HepG2 (cell line): ENCODE measurements at regions not wholly inside any gene's neighbourhood (a gene's known extent, or its start where the extent isn't known, plus 50 kb on each side); places are given as distances from the start of the nearest gene placed in this dataset.

Source experiments
- ATAC-seq: fragments of 200-7000 bp; cut with Tn5 transposase; 3 replicates; pipeline ENCODE4 v1.9.1; 2020; ENCODE audit warnings: mild to moderate bottlenecking, moderate library complexity
- BruUV-seq: library from RNA; stranded (reverse); fragments of 400-500 nt; replicated peaks from 2 replicates; lab custom pipeline; 2021; lab: Mats Ljungman, UMichigan
- CTCF ChIA-PET: fragments of 300-600 bp; formaldehyde crosslinking; extraction: SDS; loops from one replicate; lab custom pipeline; 2021; ENCODE audit warnings: low total read pairs, inconsistent platforms, low intra/inter-chr PET ratio; lab: Yijun Ruan, JAX
- POLR2A ChIA-PET: fragments of 350-600 bp; sonication (Branson Sonifier 250); formaldehyde crosslinking; loops from one replicate; lab custom pipeline; 2020; ENCODE audit warnings: antibody characterized with exemption, inconsistent platforms; lab: Yijun Ruan, JAX
- DNase-seq: peaks from one replicate; pipeline ENCODE4 v3.0.0-alpha.2; 2015; ENCODE audit warnings: low spot score
- FAIRE-seq: peaks from 3 replicates; lab custom pipeline; 2011; peaks lifted over from hg19 to GRCh38; lab: Jason Lieb, UNC
- H2AFZ ChIP-seq: one replicate; pipeline ENCODE4 v1.6.1; 2011; ENCODE audit warnings: low read length, inconsistent platforms
- H3K27ac ChIP-seq: fragments of 300-600 bp; 3 replicates; pipeline ENCODE4 v1.8.0; 2011; ENCODE audit warnings: mixed run types, mild to moderate bottlenecking, mixed read lengths, low read length, inconsistent platforms; ENCODE audit not compliant: insufficient read depth; ENCODE audit errors: extremely low read length
- H3K27me3 ChIP-seq, 2 experiments: fragments of 200-600 bp in 1 of 2; 2 replicates in 1 of 2; 3 replicates in 1 of 2; pipeline versions ENCODE4 v1.6.0 to v1.8.0; 2011; ENCODE audit warnings: low read length in 2 of 2, mild to moderate bottlenecking in 2 of 2, moderate library complexity in 2 of 2, inconsistent platforms in 1 of 2; ENCODE audit not compliant: insufficient read depth in 2 of 2, control insufficient read depth in 1 of 2
- H3K36me3 ChIP-seq, 2 experiments: fragments of 200-600 bp in 1 of 2; replicated peaks in 1 of 2; 2 replicates in 1 of 2; 3 replicates in 1 of 2; pipeline versions ENCODE4 v1.5.1 to v1.8.0; 2011; ENCODE audit warnings: low read length in 2 of 2, inconsistent platforms in 1 of 2; ENCODE audit not compliant: insufficient read depth in 2 of 2, control insufficient read depth in 1 of 2
- H3K4me1 ChIP-seq: 2 replicates; pipeline ENCODE4 v1.5.1; 2012; ENCODE audit warnings: low read length, inconsistent platforms; ENCODE audit not compliant: insufficient read depth
- H3K4me2 ChIP-seq: 2 replicates; pipeline ENCODE4 v1.6.0; 2011; ENCODE audit warnings: low read depth, low read length, inconsistent platforms
- H3K4me3 ChIP-seq, 3 experiments: fragments of 200-600 bp in 1 of 3; sonication (generic), shearing (Covaris generic) in 1 of 3; replicated peaks in 1 of 3; 2 replicates each; pipeline ENCODE4 v1.5.1; 2011 to 2016; ENCODE audit warnings: low read length in 3 of 3, inconsistent platforms in 2 of 3, low read depth in 2 of 3, mild to moderate bottlenecking in 2 of 3, control low read depth in 1 of 3, mixed read lengths in 1 of 3; ENCODE audit not compliant: insufficient read depth in 1 of 3
- H3K79me2 ChIP-seq: one replicate; pipeline ENCODE4 v1.6.1; 2011; ENCODE audit warnings: low read length, inconsistent platforms; ENCODE audit not compliant: insufficient read depth
- H3K9ac ChIP-seq: 2 replicates; pipeline ENCODE4 v1.6.0; 2011; ENCODE audit warnings: mild to moderate bottlenecking, low read depth, low read length, inconsistent platforms; ENCODE audit not compliant: insufficient read depth
- H3K9me3 ChIP-seq: 2 replicates; pipeline ENCODE4 v1.5.1; 2012; ENCODE audit warnings: mild to moderate bottlenecking, low read length
- H4K20me1 ChIP-seq: 2 replicates; pipeline ENCODE4 v1.6.0; 2011; ENCODE audit warnings: inconsistent platforms, mild to moderate bottlenecking, low read length, moderate library complexity; ENCODE audit not compliant: insufficient read depth
- FOXK1 ChIP-seq: sonication (generic); formaldehyde crosslinking; IDR thresholded peaks from 2 replicates; pipeline ENCODE4 v1.4.0; 2020; ENCODE audit warnings: low read depth, missing genetic modification reagents, borderline replicate concordance
- MAFF ChIP-seq: IDR thresholded peaks from 2 replicates; pipeline ENCODE4 v1.6.1; 2011; ENCODE audit warnings: low read depth, low read length, improper control_type of control experiment
- MAFK ChIP-seq, 2 experiments: IDR thresholded peaks in 1 of 2; conservative IDR thresholded peaks in 1 of 2; 2 replicates each; pipeline ENCODE4 v1.6.1; 2011; ENCODE audit warnings: improper control_type of control experiment in 2 of 2, low read length in 2 of 2
- MATR3 ChIP-seq: sonication (generic); formaldehyde crosslinking; IDR thresholded peaks from 2 replicates; pipeline ENCODE4 v1.4.0; 2020; ENCODE audit warnings: missing genetic modification reagents
- MLXIP ChIP-seq: sonication (generic); formaldehyde crosslinking; IDR thresholded peaks from 2 replicates; pipeline ENCODE4 v1.9.0; 2021; ENCODE audit warnings: missing genetic modification reagents, borderline replicate concordance
- MYPOP ChIP-seq: sonication (generic); formaldehyde crosslinking; IDR thresholded peaks from 2 replicates; pipeline ENCODE4 v1.8.1; 2023; ENCODE audit warnings: mild to moderate bottlenecking, moderate library complexity, missing genetic modification reagents
- ZBTB4 ChIP-seq: sonication (generic); formaldehyde crosslinking; IDR thresholded peaks from 2 replicates; pipeline ENCODE4 v1.4.0; 2020; ENCODE audit warnings: missing genetic modification reagents, mild to moderate bottlenecking, borderline replicate concordance
- ZFP36L2 ChIP-seq: sonication (generic); formaldehyde crosslinking; IDR thresholded peaks from 2 replicates; pipeline ENCODE4 v1.4.0; 2020; ENCODE audit warnings: missing genetic modification reagents
- ZNF24 ChIP-seq: fragments of 450-650 bp; IDR thresholded peaks from 2 replicates; pipeline ENCODE4 v1.6.1; 2017; ENCODE audit warnings: antibody characterized with exemption, mild to moderate bottlenecking
- ZNF563 ChIP-seq: sonication (generic); formaldehyde crosslinking; IDR thresholded peaks from 2 replicates; pipeline ENCODE4 v1.8.0; 2022; ENCODE audit warnings: mild to moderate bottlenecking, moderate library complexity, missing genetic modification reagents
- ZNF674 ChIP-seq: sonication (generic); formaldehyde crosslinking; IDR thresholded peaks from 2 replicates; pipeline ENCODE4 v1.5.0; 2020; ENCODE audit warnings: low read depth, mild to moderate bottlenecking, missing genetic modification reagents
- ZNF704 ChIP-seq: sonication (generic); formaldehyde crosslinking; IDR thresholded peaks from 2 replicates; pipeline ENCODE4 v1.8.1; 2023; ENCODE audit warnings: mild to moderate bottlenecking, inconsistent platforms, moderate library complexity, missing genetic modification reagents, borderline replicate concordance
- ZNF710 ChIP-seq: sonication (generic); formaldehyde crosslinking; IDR thresholded peaks from 2 replicates; pipeline ENCODE4 v1.5.0; 2020; ENCODE audit warnings: mild to moderate bottlenecking, missing genetic modification reagents, borderline replicate concordance
- WGBS: methylation state at CpG from one replicate; pipeline ENCODE4 v1.1.6; 2017; ENCODE audit warnings: low lambda C conversion rate; 5-methylcytosine and 5-hydroxymethylcytosine counted together
- in situ Hi-C: cut with HindIII; loops from 2 replicates; pipeline ENCODE4 v1.10.0; 2017; ENCODE audit warnings: low pct_unique_long_range_greater_than_20kb; ENCODE audit not compliant: extremely low pct_ligation_motif_present
- intact Hi-C: fragments of 100-400 bp; cut with micrococcal nuclease; formaldehyde crosslinking; loops from one replicate; pipeline ENCODE4 v1.10.0; 2022; ENCODE audit not compliant: unreplicated experiment

GRCh38 chrX:26445288-26445687, 229.3 kb downstream of the MAGEB5 start:
- Histone ChIP-seq H3K27ac (no peak overlapping the region), H3K36me3 (no peaks in the 10 kb centered on the region), H2AFZ (no peak overlapping the region), H4K20me1 (no peaks in the 10 kb centered on the region), H3K4me1 (no peaks in the 10 kb centered on the region), H3K79me2 (no peaks in the 10 kb centered on the region), H3K9me3 (no peaks in the 10 kb centered on the region), H3K4me3 (no peak overlapping the region), H3K27me3 (no peaks in the 10 kb centered on the region), H3K4me2 (no peak overlapping the region), H3K9ac (no peak overlapping the region)
- DNase-seq = no peak
- BruUV-seq = no TSS peak
- ChIA-PET POLR2A (no interaction called here), CTCF (no interaction called here)
- no peak for ATAC-seq
- FAIRE-seq = no peak
- WGBS = 42% methylated on average over 2 of the region's 2 CpGs
- intact Hi-C loops = no loop called here
- in situ Hi-C loops = no loop called here
- TF ChIP-seq ZNF704 (CRISPR knock-in tag) (no peak), ZFP36L2 (CRISPR knock-in tag) (no peak), FOXK1 (CRISPR knock-in tag) (no peak), MATR3 (CRISPR knock-in tag) (no peak), ZNF24 (no peak), MAFF (peak; percentile 71), MLXIP (CRISPR knock-in tag) (no peak), MAFK (conservative IDR thresholded peaks at IDR 0.05 in 1 of 2, IDR thresholded peaks at IDR 0.05 in 1 of 2; ENCODE audit: low read length in 2 of 2) (peak in 1 of 2 experiments; percentile 83; a peak in 3 of 4 replicates), ZBTB4 (no peak), MYPOP (no peak), ZNF710 (no peak), ZNF563 (CRISPR knock-in tag) (no peak), ZNF674 (CRISPR knock-in tag) (no peak)
